AG09319 (cell line): ENCODE measurements at regions not wholly inside any gene's neighbourhood (a gene's known extent, or its start where the extent isn't known, plus 50 kb on each side); places are given as distances from the start of the nearest gene placed in this dataset.

Experiments used
- DNase-seq: peaks from one replicate; pipeline ENCODE4 v3.0.0-alpha.2; 2010; ENCODE audit warnings: low read depth; ENCODE audit errors: extremely low read depth
- TF ChIP-seq, protein P1 (sequence below): IDR thresholded peaks from 2 replicates; pipeline ENCODE4 v1.5.1; 2011; ENCODE audit warnings: low read depth, mild to moderate bottlenecking, inconsistent platforms, low read length, moderate library complexity

DNA sequence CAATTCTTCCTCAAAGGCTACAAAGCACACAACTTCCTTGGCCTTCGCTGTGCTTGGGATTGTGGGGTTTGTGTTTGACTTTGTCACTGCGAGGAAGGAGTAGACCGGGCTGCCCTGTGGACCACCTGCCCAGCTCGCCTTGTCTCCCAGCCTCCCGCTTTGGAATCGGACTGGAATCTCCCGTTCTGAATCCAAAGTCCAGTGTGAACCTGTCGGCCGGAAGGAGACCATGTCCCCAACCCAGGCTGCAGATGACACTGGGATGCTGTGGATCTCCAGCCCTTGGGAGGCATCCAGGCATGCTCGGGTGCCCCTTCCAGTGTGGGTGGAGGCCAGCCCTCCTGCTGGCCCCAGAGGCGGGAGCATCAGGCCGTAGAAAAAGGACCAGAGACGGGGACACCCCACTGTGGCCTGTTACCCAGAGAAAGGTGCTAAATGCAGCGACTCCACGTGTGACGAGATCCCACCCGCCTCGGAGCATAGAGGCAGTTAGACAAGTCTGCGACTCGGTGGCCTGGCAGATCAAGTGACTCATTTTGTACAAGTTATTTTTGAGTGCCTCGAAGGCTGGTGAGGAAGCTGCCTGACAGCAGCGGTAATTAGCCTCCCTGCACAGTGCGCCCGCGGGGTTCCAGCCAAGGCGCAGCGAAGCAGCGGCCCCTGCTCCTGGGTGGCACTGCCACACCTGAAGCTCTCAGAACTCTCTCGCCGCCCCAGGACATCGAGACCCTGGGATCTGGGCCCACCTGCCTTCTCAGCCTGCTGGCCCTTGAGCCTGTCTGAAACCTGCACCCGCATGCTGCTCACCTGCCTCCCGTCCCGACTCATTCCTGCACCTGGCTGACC, 57.5 kb downstream of the ADRA2C start:
- TF ChIP-seq, protein P1, sequence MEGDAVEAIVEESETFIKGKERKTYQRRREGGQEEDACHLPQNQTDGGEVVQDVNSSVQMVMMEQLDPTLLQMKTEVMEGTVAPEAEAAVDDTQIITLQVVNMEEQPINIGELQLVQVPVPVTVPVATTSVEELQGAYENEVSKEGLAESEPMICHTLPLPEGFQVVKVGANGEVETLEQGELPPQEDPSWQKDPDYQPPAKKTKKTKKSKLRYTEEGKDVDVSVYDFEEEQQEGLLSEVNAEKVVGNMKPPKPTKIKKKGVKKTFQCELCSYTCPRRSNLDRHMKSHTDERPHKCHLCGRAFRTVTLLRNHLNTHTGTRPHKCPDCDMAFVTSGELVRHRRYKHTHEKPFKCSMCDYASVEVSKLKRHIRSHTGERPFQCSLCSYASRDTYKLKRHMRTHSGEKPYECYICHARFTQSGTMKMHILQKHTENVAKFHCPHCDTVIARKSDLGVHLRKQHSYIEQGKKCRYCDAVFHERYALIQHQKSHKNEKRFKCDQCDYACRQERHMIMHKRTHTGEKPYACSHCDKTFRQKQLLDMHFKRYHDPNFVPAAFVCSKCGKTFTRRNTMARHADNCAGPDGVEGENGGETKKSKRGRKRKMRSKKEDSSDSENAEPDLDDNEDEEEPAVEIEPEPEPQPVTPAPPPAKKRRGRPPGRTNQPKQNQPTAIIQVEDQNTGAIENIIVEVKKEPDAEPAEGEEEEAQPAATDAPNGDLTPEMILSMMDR: no peak

GRCh38 chr4:3824521-3825270, 58.5 kb downstream of the ADRA2C start:
- DNase-seq: no peak
- TF ChIP-seq, protein P1: no peak

More for the DNA sequence above, 57.5 kb downstream of the ADRA2C start:
- DNase-seq: no peak

DNA sequence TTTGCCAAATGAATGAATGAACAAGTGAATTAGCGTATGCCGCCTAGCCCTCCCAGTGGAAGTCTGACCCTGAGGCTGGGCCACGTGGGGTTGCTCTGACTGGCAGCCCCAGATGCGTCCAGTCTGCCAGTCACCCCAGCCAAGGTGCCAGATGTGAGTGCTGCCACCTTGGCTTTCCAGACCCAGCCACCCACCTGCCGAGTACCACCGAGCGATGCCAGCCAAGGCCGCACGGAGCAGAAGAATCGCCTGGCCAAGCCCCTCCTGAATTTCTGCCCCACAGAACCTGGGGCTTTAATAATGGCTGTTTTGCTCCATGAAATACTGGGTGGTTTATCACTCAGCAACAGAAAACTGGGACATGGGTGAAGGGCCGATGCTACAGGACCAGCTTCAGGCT, 59.3 kb downstream of the ADRA2C start:
- TF ChIP-seq, protein P1: no peak
- no peak for DNase-seq

GRCh38 chr4:3826247-3827172, 60.3 kb downstream of the ADRA2C start:
- no peak for DNase-seq
- TF ChIP-seq, protein P1: no peak

DNA sequence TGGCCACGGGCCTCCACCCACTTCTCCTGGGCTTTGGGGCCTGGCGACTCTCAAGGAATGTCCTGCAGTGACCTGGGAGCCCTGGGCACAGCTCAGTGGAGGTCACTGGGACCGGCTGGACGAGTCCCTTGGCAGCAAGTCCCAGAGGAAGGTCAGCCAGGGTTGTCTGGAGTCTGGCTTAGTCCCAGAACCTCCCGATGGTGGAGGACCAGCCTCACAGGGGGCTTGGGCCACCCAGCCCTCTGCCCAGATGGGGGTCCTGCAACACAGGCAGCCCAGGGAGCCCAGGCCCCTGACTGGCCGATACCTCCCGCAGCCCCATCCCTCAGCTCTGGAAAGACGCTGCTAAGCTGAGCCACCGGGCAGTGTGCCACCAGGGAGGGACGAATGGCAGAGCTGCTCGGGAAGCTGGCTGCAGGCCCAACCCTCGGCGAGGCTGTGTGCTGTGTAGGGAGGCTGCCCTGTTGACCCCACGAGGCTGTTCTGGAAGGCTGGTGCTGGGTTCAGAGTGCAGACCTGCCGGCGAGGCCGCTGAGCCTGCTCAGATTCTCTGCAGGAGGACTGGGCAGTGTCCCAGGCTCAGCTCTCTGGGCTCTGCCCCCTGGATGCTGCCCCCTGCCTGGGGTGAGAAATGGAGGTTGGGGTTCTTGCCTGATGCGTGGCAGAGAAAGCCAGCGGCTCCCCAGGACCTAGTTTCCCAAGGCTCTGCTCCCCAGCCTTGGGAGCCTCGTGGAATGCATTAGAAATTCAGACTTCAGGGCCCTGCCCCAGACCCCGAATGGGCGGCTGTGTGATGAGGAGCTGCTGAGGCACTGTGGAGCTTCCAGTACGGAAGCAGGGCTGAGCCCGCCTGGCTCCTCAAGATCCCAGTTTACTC, 61.7 kb downstream of the ADRA2C start:
- TF ChIP-seq, protein P1: no peak
- peak; percentile 14 for DNase-seq

- TF ChIP-seq, protein P1: no peak
- DNase-seq: no peak
Observed at GRCh38 chr4:3828546-3828945, 62.4 kb downstream of the ADRA2C start.
